Activated CD4-positive, alpha-beta memory T cell treated with anti-CD3 and anti-CD28 coated beads, Interleukin-2, amount 10 ng/mL, durations not matched to agents 7 days and 5 days (primary cell): ENCODE measurements at regions not wholly inside any gene's neighbourhood (a gene's known extent, or its start where the extent isn't known, plus 50 kb on each side); places are given as distances from the start of the nearest gene placed in this dataset.

Experiments
- CTCF ChIA-PET: fragments of 350-600 bp; sonication (Branson Sonifier 250); formaldehyde crosslinking; loops from one replicate; lab custom pipeline; 2021; ENCODE audit warnings: antibody characterized with exemption, inconsistent platforms; lab: Charles Lee
- POLR2A ChIA-PET: fragments of 350-600 bp; sonication (Branson Sonifier 250); formaldehyde crosslinking; loops from one replicate; lab custom pipeline; 2021; ENCODE audit warnings: antibody characterized with exemption; lab: Charles Lee
- DNase-seq: peaks from one replicate; pipeline ENCODE4 v3.0.0-alpha.2; 2020
- H3K27ac Mint-ChIP-seq: one replicate; pipeline ENCODE4 v1.8.0; 2021; ENCODE audit warnings: mild to moderate bottlenecking, mixed read lengths
- H3K27me3 Mint-ChIP-seq: one replicate; pipeline ENCODE4 v1.8.0; 2021; ENCODE audit warnings: mixed read lengths
- H3K36me3 Mint-ChIP-seq: one replicate; pipeline ENCODE4 v1.8.0; 2021; ENCODE audit warnings: low read depth, mixed read lengths
- H3K4me1 Mint-ChIP-seq: one replicate; pipeline ENCODE4 v1.8.0; 2021; ENCODE audit warnings: mixed read lengths
- H3K4me3 Mint-ChIP-seq: one replicate; pipeline ENCODE4 v1.8.0; 2021; ENCODE audit warnings: mild to moderate bottlenecking, mixed read lengths
- H3K9me3 Mint-ChIP-seq: one replicate; pipeline ENCODE4 v1.8.0; 2021; ENCODE audit warnings: mixed read lengths

GRCh38 chr5:96072791-96073165 is 111.1 kb upstream of the ELL2 start:
- Mint-ChIP-seq H3K36me3 (no peaks in the 10 kb centered on the region), H3K9me3 (no peaks in the 10 kb centered on the region), H3K27me3 (no peaks in the 10 kb centered on the region), H3K27ac (no peak overlapping the region), H3K4me3 (no peak overlapping the region), H3K4me1 (peaks cover 24% of the 10 kb centered on the region)
- ChIA-PET CTCF (no interaction called here), POLR2A (no interaction called here)
- no peak for DNase-seq

GRCh38 chr5:96072138-96072790 is 110.6 kb upstream of the ELL2 start:
- peaks cover 29% of the 10 kb centered on the region for H3K4me1 Mint-ChIP-seq
- no peaks in the 10 kb centered on the region for H3K27me3 Mint-ChIP-seq
- no peak for DNase-seq
- H3K4me3 Mint-ChIP-seq, result no peak overlapping the region
- no peak overlapping the region for H3K27ac Mint-ChIP-seq
- ChIA-PET POLR2A (no interaction called here), CTCF (no interaction called here)
- H3K9me3 Mint-ChIP-seq, result no peaks in the 10 kb centered on the region
- no peaks in the 10 kb centered on the region for H3K36me3 Mint-ChIP-seq

- no peak overlapping the region for H3K4me3 Mint-ChIP-seq
- no peak for DNase-seq
- ChIA-PET CTCF (no interaction called here), POLR2A (no interaction called here)
- H3K9me3 Mint-ChIP-seq, result no peaks in the 10 kb centered on the region
- peaks cover 43% of the 10 kb centered on the region for H3K4me1 Mint-ChIP-seq
- no peaks in the 10 kb centered on the region for H3K36me3 Mint-ChIP-seq
- no peak overlapping the region for H3K27ac Mint-ChIP-seq
- H3K27me3 Mint-ChIP-seq, result no peaks in the 10 kb centered on the region
Measured at GRCh38 chr5:96070622-96071225, 109.1 kb upstream of the ELL2 start.

GRCh38 chr5:96067894-96068614 is 106.4 kb upstream of the ELL2 start:
- no peaks in the 10 kb centered on the region for H3K9me3 Mint-ChIP-seq
- H3K4me1 Mint-ChIP-seq, result peaks cover 46% of the 10 kb centered on the region
- H3K27me3 Mint-ChIP-seq, result no peaks in the 10 kb centered on the region
- H3K36me3 Mint-ChIP-seq, result no peaks in the 10 kb centered on the region
- CTCF ChIA-PET, result interaction anchor here (0.7 kb wide), 1 partner anchor 277 kb away, joined by 3 read pairs; no protein-coding TSS in a partner anchor
- peak overlapping the region; percentile 65 for H3K27ac Mint-ChIP-seq
- DNase-seq, result no peak
- POLR2A ChIA-PET, result interaction anchor here (0.7 kb wide), 1 partner anchor 13 kb away, joined by 4 read pairs; no protein-coding TSS in a partner anchor
- no peak overlapping the region for H3K4me3 Mint-ChIP-seq

GRCh38 chr5:96067251-96067650 is 105.6 kb upstream of the ELL2 start:
- CTCF ChIA-PET, result no interaction called here
- no peak overlapping the region for H3K4me3 Mint-ChIP-seq
- H3K27me3 Mint-ChIP-seq, result no peaks in the 10 kb centered on the region
- POLR2A ChIA-PET, result no interaction called here
- DNase-seq, result no peak
- peaks cover 42% of the 10 kb centered on the region for H3K4me1 Mint-ChIP-seq
- no peak overlapping the region for H3K27ac Mint-ChIP-seq
- no peaks in the 10 kb centered on the region for H3K36me3 Mint-ChIP-seq
- H3K9me3 Mint-ChIP-seq, result no peaks in the 10 kb centered on the region

GRCh38 chr5:96066386-96066719 is 104.7 kb upstream of the ELL2 start:
- H3K4me3 Mint-ChIP-seq, result no peak overlapping the region
- no peaks in the 10 kb centered on the region for H3K27me3 Mint-ChIP-seq
- peaks cover 42% of the 10 kb centered on the region for H3K4me1 Mint-ChIP-seq
- CTCF ChIA-PET, result no interaction called here
- H3K27ac Mint-ChIP-seq, result peak overlapping the region; percentile 83
- H3K36me3 Mint-ChIP-seq, result no peaks in the 10 kb centered on the region
- POLR2A ChIA-PET, result no interaction called here
- DNase-seq, result no peak
- peaks cover 5% of the 10 kb centered on the region for H3K9me3 Mint-ChIP-seq

- Mint-ChIP-seq H3K27ac (peak overlapping the region; percentile 83), H3K27me3 (no peaks in the 10 kb centered on the region), H3K36me3 (no peaks in the 10 kb centered on the region), H3K4me3 (no peak overlapping the region), H3K9me3 (peaks cover 6% of the 10 kb centered on the region), H3K4me1 (peaks cover 42% of the 10 kb centered on the region)
- DNase-seq, result no peak
- ChIA-PET POLR2A (interaction anchor here (1.4 kb wide), 1 partner anchor 103 kb away, joined by 4 read pairs; no protein-coding TSS in a partner anchor), CTCF (interaction anchor here (2.0 kb wide), 1 partner anchor 270 kb away, joined by 7 read pairs; no protein-coding TSS in a partner anchor)
Measured at GRCh38 chr5:96065685-96066385, 104.2 kb upstream of the ELL2 start.

GRCh38 chr5:96064877-96065276 is 103.2 kb upstream of the ELL2 start:
- no peaks in the 10 kb centered on the region for H3K27me3 Mint-ChIP-seq
- peak overlapping the region; percentile 58 for H3K27ac Mint-ChIP-seq
- peaks cover 35% of the 10 kb centered on the region for H3K4me1 Mint-ChIP-seq
- DNase-seq, result no peak
- H3K9me3 Mint-ChIP-seq, result peaks cover 6% of the 10 kb centered on the region
- POLR2A ChIA-PET, result interaction anchor here (0.7 to 1.4 kb wide), 2 partner anchors 10 to 102 kb away, joined by 3 to 4 read pairs; no protein-coding TSS in a partner anchor
- no peak overlapping the region for H3K4me3 Mint-ChIP-seq
- no peaks in the 10 kb centered on the region for H3K36me3 Mint-ChIP-seq
- CTCF ChIA-PET, result interaction anchor here (0.8 to 2.0 kb wide), 2 partner anchors 18 to 271 kb away, joined by 4 to 7 read pairs; no protein-coding TSS in a partner anchor

- Mint-ChIP-seq H3K27ac (no peak overlapping the region), H3K27me3 (no peaks in the 10 kb centered on the region), H3K4me3 (no peak overlapping the region), H3K4me1 (peaks cover 29% of the 10 kb centered on the region), H3K36me3 (no peaks in the 10 kb centered on the region), H3K9me3 (peaks cover 6% of the 10 kb centered on the region)
- POLR2A ChIA-PET, result no interaction called here
- no peak for DNase-seq
- CTCF ChIA-PET, result no interaction called here
Measured at GRCh38 chr5:96062836-96063235, 101.2 kb upstream of the ELL2 start.

GRCh38 chr5:96058084-96058483 is 96.4 kb upstream of the ELL2 start:
- H3K27ac Mint-ChIP-seq, result no peak overlapping the region
- peaks cover 6% of the 10 kb centered on the region for H3K9me3 Mint-ChIP-seq
- no peak for DNase-seq
- no peak overlapping the region for H3K4me3 Mint-ChIP-seq
- peaks cover 9% of the 10 kb centered on the region for H3K4me1 Mint-ChIP-seq
- peaks cover 2% of the 10 kb centered on the region for H3K27me3 Mint-ChIP-seq
- POLR2A ChIA-PET, result no interaction called here
- CTCF ChIA-PET, result no interaction called here
- H3K36me3 Mint-ChIP-seq, result no peaks in the 10 kb centered on the region

GRCh38 chr5:96054311-96055030 is 92.8 kb upstream of the ELL2 start:
- ChIA-PET POLR2A (no interaction called here), CTCF (interaction anchor here (2.3 kb wide), 1 partner anchor 273 kb away, joined by 6 read pairs; no protein-coding TSS in a partner anchor)
- Mint-ChIP-seq H3K27me3 (peaks cover 2% of the 10 kb centered on the region), H3K36me3 (no peaks in the 10 kb centered on the region), H3K27ac (no peak overlapping the region), H3K9me3 (peaks cover 2% of the 10 kb centered on the region), H3K4me3 (no peak overlapping the region), H3K4me1 (peaks cover 9% of the 10 kb centered on the region)
- no peak for DNase-seq

GRCh38 chr5:96053063-96053735 is 91.5 kb upstream of the ELL2 start:
- H3K27me3 Mint-ChIP-seq, result peaks cover 2% of the 10 kb centered on the region
- ChIA-PET CTCF (interaction anchor here (0.6 to 2.3 kb wide), 2 partner anchors 272 to 931 kb away, joined by 4 to 6 read pairs; no protein-coding TSS in a partner anchor), POLR2A (no interaction called here)
- peaks cover 9% of the 10 kb centered on the region for H3K4me1 Mint-ChIP-seq
- H3K36me3 Mint-ChIP-seq, result no peaks in the 10 kb centered on the region
- no peak for DNase-seq
- no peak overlapping the region for H3K27ac Mint-ChIP-seq
- peaks cover 2% of the 10 kb centered on the region for H3K9me3 Mint-ChIP-seq
- no peak overlapping the region for H3K4me3 Mint-ChIP-seq
